ENCODE measurements at regions not wholly inside any gene's neighbourhood (a gene's known extent, or its start where the extent isn't known, plus 50 kb on each side); places are given as distances from the start of the nearest gene placed in this dataset.

DNA sequence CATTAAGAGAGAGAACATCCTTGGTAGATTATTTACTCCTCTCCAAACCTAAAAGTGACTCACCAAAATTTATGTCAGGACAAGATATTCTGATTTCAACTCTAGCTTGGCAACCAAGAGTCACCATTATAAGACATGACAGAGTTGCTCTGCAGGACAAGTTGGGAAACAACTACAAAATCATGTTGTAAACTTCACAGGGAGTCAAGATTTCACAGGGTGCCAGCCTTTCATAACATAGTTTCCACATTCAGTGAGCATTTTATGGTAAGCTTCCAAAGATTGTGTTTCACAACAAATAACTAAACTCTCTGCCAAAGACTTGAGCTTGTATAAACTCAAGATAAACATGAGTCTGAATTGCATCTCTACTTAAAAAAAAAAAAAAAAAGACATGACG, 121.0 kb upstream of the DIAPH2 start:
- TF ChIP-seq EEA1 (CRISPR knock-in tag; IDR thresholded peaks at IDR 0.05; ENCODE audit: borderline replicate concordance) (no peak), PHB2 (IDR thresholded peaks at IDR 0.05; ENCODE audit: partially characterized antibody) (no peak), DMAP1 (CRISPR knock-in tag; IDR thresholded peaks at IDR 0.05) (no peak), MYNN (CRISPR knock-in tag; IDR thresholded peaks at IDR 0.05; ENCODE audit: low read depth) (no peak), ZBTB8A (CRISPR knock-in tag; IDR thresholded peaks at IDR 0.05; ENCODE audit: borderline replicate concordance, low read depth) (no peak), HOXA7 (CRISPR knock-in tag; IDR thresholded peaks at IDR 0.05) (no peak)
- TF ChIP-seq, protein P1, sequence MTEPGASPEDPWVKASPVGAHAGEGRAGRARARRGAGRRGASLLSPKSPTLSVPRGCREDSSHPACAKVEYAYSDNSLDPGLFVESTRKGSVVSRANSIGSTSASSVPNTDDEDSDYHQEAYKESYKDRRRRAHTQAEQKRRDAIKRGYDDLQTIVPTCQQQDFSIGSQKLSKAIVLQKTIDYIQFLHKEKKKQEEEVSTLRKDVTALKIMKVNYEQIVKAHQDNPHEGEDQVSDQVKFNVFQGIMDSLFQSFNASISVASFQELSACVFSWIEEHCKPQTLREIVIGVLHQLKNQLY (CRISPR knock-in tag; IDR thresholded peaks at IDR 0.05) = no peak
- TF ChIP-seq, protein P2, sequence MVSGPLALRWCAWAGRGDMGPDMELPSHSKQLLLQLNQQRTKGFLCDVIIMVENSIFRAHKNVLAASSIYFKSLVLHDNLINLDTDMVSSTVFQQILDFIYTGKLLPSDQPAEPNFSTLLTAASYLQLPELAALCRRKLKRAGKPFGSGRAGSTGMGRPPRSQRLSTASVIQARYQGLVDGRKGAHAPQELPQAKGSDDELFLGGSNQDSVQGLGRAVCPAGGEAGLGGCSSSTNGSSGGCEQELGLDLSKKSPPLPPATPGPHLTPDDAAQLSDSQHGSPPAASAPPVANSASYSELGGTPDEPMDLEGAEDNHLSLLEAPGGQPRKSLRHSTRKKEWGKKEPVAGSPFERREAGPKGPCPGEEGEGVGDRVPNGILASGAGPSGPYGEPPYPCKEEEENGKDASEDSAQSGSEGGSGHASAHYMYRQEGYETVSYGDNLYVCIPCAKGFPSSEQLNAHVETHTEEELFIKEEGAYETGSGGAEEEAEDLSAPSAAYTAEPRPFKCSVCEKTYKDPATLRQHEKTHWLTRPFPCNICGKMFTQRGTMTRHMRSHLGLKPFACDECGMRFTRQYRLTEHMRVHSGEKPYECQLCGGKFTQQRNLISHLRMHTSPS (CRISPR knock-in tag; IDR thresholded peaks at IDR 0.05; ENCODE audit: low read depth) = no peak
- TF ChIP-seq, protein P3, sequence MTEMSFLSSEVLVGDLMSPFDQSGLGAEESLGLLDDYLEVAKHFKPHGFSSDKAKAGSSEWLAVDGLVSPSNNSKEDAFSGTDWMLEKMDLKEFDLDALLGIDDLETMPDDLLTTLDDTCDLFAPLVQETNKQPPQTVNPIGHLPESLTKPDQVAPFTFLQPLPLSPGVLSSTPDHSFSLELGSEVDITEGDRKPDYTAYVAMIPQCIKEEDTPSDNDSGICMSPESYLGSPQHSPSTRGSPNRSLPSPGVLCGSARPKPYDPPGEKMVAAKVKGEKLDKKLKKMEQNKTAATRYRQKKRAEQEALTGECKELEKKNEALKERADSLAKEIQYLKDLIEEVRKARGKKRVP (CRISPR knock-in tag; IDR thresholded peaks at IDR 0.05) = no peak
- TF ChIP-seq, protein P4, sequence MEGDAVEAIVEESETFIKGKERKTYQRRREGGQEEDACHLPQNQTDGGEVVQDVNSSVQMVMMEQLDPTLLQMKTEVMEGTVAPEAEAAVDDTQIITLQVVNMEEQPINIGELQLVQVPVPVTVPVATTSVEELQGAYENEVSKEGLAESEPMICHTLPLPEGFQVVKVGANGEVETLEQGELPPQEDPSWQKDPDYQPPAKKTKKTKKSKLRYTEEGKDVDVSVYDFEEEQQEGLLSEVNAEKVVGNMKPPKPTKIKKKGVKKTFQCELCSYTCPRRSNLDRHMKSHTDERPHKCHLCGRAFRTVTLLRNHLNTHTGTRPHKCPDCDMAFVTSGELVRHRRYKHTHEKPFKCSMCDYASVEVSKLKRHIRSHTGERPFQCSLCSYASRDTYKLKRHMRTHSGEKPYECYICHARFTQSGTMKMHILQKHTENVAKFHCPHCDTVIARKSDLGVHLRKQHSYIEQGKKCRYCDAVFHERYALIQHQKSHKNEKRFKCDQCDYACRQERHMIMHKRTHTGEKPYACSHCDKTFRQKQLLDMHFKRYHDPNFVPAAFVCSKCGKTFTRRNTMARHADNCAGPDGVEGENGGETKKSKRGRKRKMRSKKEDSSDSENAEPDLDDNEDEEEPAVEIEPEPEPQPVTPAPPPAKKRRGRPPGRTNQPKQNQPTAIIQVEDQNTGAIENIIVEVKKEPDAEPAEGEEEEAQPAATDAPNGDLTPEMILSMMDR (CRISPR knock-in tag; IDR thresholded peaks at IDR 0.05) = no peak
- TF ChIP-seq, protein P5, sequence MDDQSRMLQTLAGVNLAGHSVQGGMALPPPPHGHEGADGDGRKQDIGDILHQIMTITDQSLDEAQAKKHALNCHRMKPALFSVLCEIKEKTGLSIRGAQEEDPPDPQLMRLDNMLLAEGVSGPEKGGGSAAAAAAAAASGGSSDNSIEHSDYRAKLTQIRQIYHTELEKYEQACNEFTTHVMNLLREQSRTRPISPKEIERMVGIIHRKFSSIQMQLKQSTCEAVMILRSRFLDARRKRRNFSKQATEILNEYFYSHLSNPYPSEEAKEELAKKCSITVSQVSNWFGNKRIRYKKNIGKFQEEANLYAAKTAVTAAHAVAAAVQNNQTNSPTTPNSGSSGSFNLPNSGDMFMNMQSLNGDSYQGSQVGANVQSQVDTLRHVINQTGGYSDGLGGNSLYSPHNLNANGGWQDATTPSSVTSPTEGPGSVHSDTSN (CRISPR knock-in tag; IDR thresholded peaks at IDR 0.05; ENCODE audit: borderline replicate concordance) = no peak
- TF ChIP-seq, protein P6, sequence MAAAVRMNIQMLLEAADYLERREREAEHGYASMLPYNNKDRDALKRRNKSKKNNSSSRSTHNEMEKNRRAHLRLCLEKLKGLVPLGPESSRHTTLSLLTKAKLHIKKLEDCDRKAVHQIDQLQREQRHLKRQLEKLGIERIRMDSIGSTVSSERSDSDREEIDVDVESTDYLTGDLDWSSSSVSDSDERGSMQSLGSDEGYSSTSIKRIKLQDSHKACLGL (CRISPR knock-in tag; IDR thresholded peaks at IDR 0.05) = no peak
